Thoracic aorta (tissue), 2 donors: ENCODE measurements at regions not wholly inside any gene's neighbourhood (a gene's known extent, or its start where the extent isn't known, plus 50 kb on each side); places are given as distances from the start of the nearest gene placed in this dataset.
"Not testable (repeated sequence)": the region's sequence is repeated elsewhere in the genome, so short reads cannot be mapped to it uniquely, and the experiment has no call there.

ENCODE experiments used
- ATAC-seq: fragments of 150-250 bp; one replicate; pipeline ENCODE4 v1.8.0; 2017; ENCODE audit warnings: low read depth; ENCODE audit not compliant: insufficient number of reproducible peaks, low FRiP score
- DNase-seq: peaks from one replicate; pipeline ENCODE4 v3.0.0-alpha.2; 2020; ENCODE audit warnings: low spot score
- H3K27ac ChIP-seq, 2 donors: fragments of 200-600 bp; sonication (generic); 1 replicate in 1 of 2; 2 replicates in 1 of 2; pipeline ENCODE4 v1.5.1; 2016; ENCODE audit warnings: mild to moderate bottlenecking in 2 of 2, moderate library complexity in 2 of 2
- H3K27me3 ChIP-seq: fragments of 200-600 bp; sonication (generic); replicated peaks from 2 replicates; pipeline ENCODE4 v1.6.0; 2016; ENCODE audit warnings: mild to moderate bottlenecking; ENCODE audit not compliant: insufficient read depth
- H3K36me3 ChIP-seq: fragments of 200-600 bp; sonication (generic); one replicate; pipeline ENCODE4 v1.5.1; 2016
- H3K4me1 ChIP-seq, 2 donors: fragments of 200-600 bp; sonication (generic); 1 replicate in 1 of 2; 2 replicates in 1 of 2; pipeline versions ENCODE4 v1.5.1 to v1.6.0; 2016; ENCODE audit warnings: low read depth in 2 of 2, mild to moderate bottlenecking in 1 of 2; ENCODE audit not compliant: control insufficient read depth in 1 of 2
- H3K4me3 ChIP-seq: fragments of 200-600 bp; sonication (generic); 2 replicates; pipeline ENCODE4 v1.5.1; 2016; ENCODE audit warnings: mild to moderate bottlenecking
- H3K9me3 ChIP-seq: fragments of 200-600 bp; sonication (generic); 2 replicates; pipeline ENCODE4 v1.5.1; 2016
- CTCF ChIP-seq: fragments of 200-600 bp; sonication (generic); IDR thresholded peaks from one replicate; pipeline ENCODE4 v1.5.1; 2019; ENCODE audit warnings: antibody characterized with exemption

- H3K27me3 ChIP-seq = no peaks in the 10 kb centered on the region
- H3K4me3 ChIP-seq = no peak overlapping the region
- no peak overlapping the region for H3K27ac ChIP-seq
- no peak for DNase-seq
- H3K36me3 ChIP-seq = no peaks in the 10 kb centered on the region
- H3K4me1 ChIP-seq = no peaks in the 10 kb centered on the region
- no peaks in the 10 kb centered on the region for H3K9me3 ChIP-seq
- no peak for TF ChIP-seq CTCF
- no peak for ATAC-seq
Observed at GRCh38 chrX:747176-747575, 116.6 kb downstream of the SHOX start.

- no peak for ATAC-seq
Observed at GRCh38 chrX:739611-740010, 109.0 kb downstream of the SHOX start.

GRCh38 chrX:737021-737420 is 106.4 kb downstream of the SHOX start:
- not testable (repeated sequence) for DNase-seq, H3K27ac ChIP-seq, H3K9me3 ChIP-seq, ATAC-seq, H3K4me3 ChIP-seq, H3K36me3 ChIP-seq, H3K4me1 ChIP-seq, H3K27me3 ChIP-seq

More at GRCh38 chrX:739611-740010, 109.0 kb downstream of the SHOX start:
- Histone ChIP-seq H3K4me3 (no peak overlapping the region), H3K9me3 (no peaks in the 10 kb centered on the region), H3K27ac (no peak overlapping the region), H3K4me1 (no peaks in the 10 kb centered on the region), H3K36me3 (no peaks in the 10 kb centered on the region), H3K27me3 (no peaks in the 10 kb centered on the region)
- no peak for DNase-seq
- no peak for TF ChIP-seq CTCF

- DNase-seq (no peak), ATAC-seq (no peak)
- no peaks in the 10 kb centered on the region for H3K9me3 ChIP-seq
- no peaks in the 10 kb centered on the region for H3K4me1 ChIP-seq
- no peaks in the 10 kb centered on the region for H3K27me3 ChIP-seq
- no peak overlapping the region for H3K27ac ChIP-seq
- no peak for TF ChIP-seq CTCF
- no peaks in the 10 kb centered on the region for H3K36me3 ChIP-seq
- H3K4me3 ChIP-seq = no peak overlapping the region
Observed at GRCh38 chrX:734362-734761, 103.8 kb downstream of the SHOX start.

- no peak for TF ChIP-seq CTCF
- no peak for DNase-seq
- H3K36me3 ChIP-seq = no peaks in the 10 kb centered on the region
- H3K4me3 ChIP-seq = no peak overlapping the region
- H3K27ac ChIP-seq = no peak overlapping the region
- H3K4me1 ChIP-seq = no peaks in the 10 kb centered on the region
- H3K27me3 ChIP-seq = no peaks in the 10 kb centered on the region
- no peak for ATAC-seq
- H3K9me3 ChIP-seq = no peaks in the 10 kb centered on the region
Observed at GRCh38 chrX:733961-734360, 103.4 kb downstream of the SHOX start.

GRCh38 chrX:729583-730409 is 99.2 kb downstream of the SHOX start:
- Histone ChIP-seq H3K9me3 (no peaks in the 10 kb centered on the region), H3K27me3 (no peaks in the 10 kb centered on the region), H3K4me1 (no peaks in the 10 kb centered on the region), H3K27ac (no peak overlapping the region), H3K4me3 (no peak overlapping the region), H3K36me3 (no peaks in the 10 kb centered on the region)
- DNase-seq (no peak), ATAC-seq (no peak)
- TF ChIP-seq CTCF = no peak

- not testable (repeated sequence) for H3K4me3 ChIP-seq, H3K27me3 ChIP-seq, DNase-seq, H3K36me3 ChIP-seq, H3K9me3 ChIP-seq, H3K4me1 ChIP-seq, H3K27ac ChIP-seq, ATAC-seq
Observed at GRCh38 chrX:729101-729500, 98.5 kb downstream of the SHOX start.

- DNase-seq, ATAC-seq, H3K27me3 ChIP-seq, H3K9me3 ChIP-seq, H3K27ac ChIP-seq, H3K4me1 ChIP-seq, H3K4me3 ChIP-seq, H3K36me3 ChIP-seq: not testable (repeated sequence)
Observed at GRCh38 chrX:728639-729038, 98.0 kb downstream of the SHOX start.
